WTC11 (cell line): ENCODE measurements at regions not wholly inside any gene's neighbourhood (a gene's known extent, or its start where the extent isn't known, plus 50 kb on each side); places are given as distances from the start of the nearest gene placed in this dataset.

Source experiments
- ATAC-seq: fragments of 200-7000 bp; cut with Tn5 transposase; 2 replicates; pipeline ENCODE4 v1.10.0; 2021; ENCODE audit warnings: mild to moderate bottlenecking, moderate library complexity
- CTCF ChIA-PET: fragments of 300-600 bp; sonication (Branson Sonifier 250); formaldehyde crosslinking; loops from one replicate; lab custom pipeline; 2021; ENCODE audit warnings: antibody characterized with exemption; lab: Charles Lee
- POLR2A ChIA-PET: fragments of 350-600 bp; sonication (Branson Sonifier 250); formaldehyde crosslinking; loops from one replicate; lab custom pipeline; 2021; ENCODE audit warnings: antibody characterized with exemption; lab: Charles Lee
- DNase-seq: peaks from one replicate; pipeline ENCODE4 v3.0.0; 2021; ENCODE audit warnings: low spot score
- H3K27ac Mint-ChIP-seq: 2 replicates; pipeline ENCODE4 v1.8.0; 2021; ENCODE audit warnings: mixed read lengths
- H3K27me3 Mint-ChIP-seq: 2 replicates; pipeline ENCODE4 v1.8.0; 2021; ENCODE audit warnings: low read depth, mild to moderate bottlenecking, moderate library complexity, mixed read lengths
- H3K36me3 Mint-ChIP-seq: 2 replicates; pipeline ENCODE4 v1.8.0; 2021; ENCODE audit warnings: mixed read lengths
- H3K4me1 Mint-ChIP-seq: 2 replicates; pipeline ENCODE4 v1.8.0; 2022; ENCODE audit warnings: mixed read lengths
- H3K4me3 Mint-ChIP-seq: 2 replicates; pipeline ENCODE4 v1.8.0; 2021; ENCODE audit warnings: mild to moderate bottlenecking, moderate library complexity, mixed read lengths
- H3K9me3 Mint-ChIP-seq: 2 replicates; pipeline ENCODE4 v1.8.0; 2021; ENCODE audit warnings: mixed read lengths
- ARID4B ChIP-seq: sonication (generic); formaldehyde crosslinking; IDR thresholded peaks from 2 replicates; pipeline ENCODE4 v1.8.0; 2023; ENCODE audit warnings: missing genetic modification reagents, mild to moderate bottlenecking, borderline replicate concordance
- ATF2 ChIP-seq: sonication (generic); formaldehyde crosslinking; IDR thresholded peaks from 2 replicates; pipeline ENCODE4 v1.8.1; 2022; ENCODE audit warnings: low read depth, missing genetic modification reagents, borderline replicate concordance
- CREM ChIP-seq: sonication (generic); formaldehyde crosslinking; IDR thresholded peaks from 2 replicates; pipeline ENCODE4 v1.8.1; 2022; ENCODE audit warnings: mild to moderate bottlenecking, missing genetic modification reagents, moderate library complexity
- ETV6 ChIP-seq: sonication (generic); formaldehyde crosslinking; IDR thresholded peaks from 2 replicates; pipeline ENCODE4 v1.8.1; 2022; ENCODE audit warnings: mild to moderate bottlenecking, missing genetic modification reagents
- HMGXB4 ChIP-seq: sonication (generic); formaldehyde crosslinking; IDR thresholded peaks from 2 replicates; pipeline ENCODE4 v1.8.1; 2023; ENCODE audit warnings: mild to moderate bottlenecking, moderate library complexity, missing genetic modification reagents
- IRF2 ChIP-seq: sonication (generic); formaldehyde crosslinking; IDR thresholded peaks from 2 replicates; pipeline ENCODE4 v1.8.0; 2022; ENCODE audit warnings: low read depth, missing genetic modification reagents, borderline replicate concordance
- MXD4 ChIP-seq: fragments of 250-450 bp; sonication (Bioruptor Pico); IDR thresholded peaks from 2 replicates; pipeline ENCODE4 v1.8.0; 2021; ENCODE audit warnings: mild to moderate bottlenecking, moderate library complexity, borderline replicate concordance
- NFATC4 ChIP-seq: fragments of 250-450 bp; sonication (Bioruptor Pico); IDR thresholded peaks from 2 replicates; pipeline ENCODE4 v1.9.0; 2021; ENCODE audit warnings: mild to moderate bottlenecking
- SMAD3 ChIP-seq: sonication (generic); formaldehyde crosslinking; IDR thresholded peaks from 2 replicates; pipeline ENCODE4 v1.8.0; 2022; ENCODE audit warnings: missing genetic modification reagents, mild to moderate bottlenecking, borderline replicate concordance
- SMAD4 ChIP-seq: sonication (generic); formaldehyde crosslinking; IDR thresholded peaks from 2 replicates; pipeline ENCODE4 v1.8.0; 2022; ENCODE audit warnings: mild to moderate bottlenecking, missing genetic modification reagents
- ZBTB21 ChIP-seq: sonication (generic); formaldehyde crosslinking; IDR thresholded peaks from 2 replicates; pipeline ENCODE4 v1.8.1; 2023; ENCODE audit warnings: mild to moderate bottlenecking, missing genetic modification reagents, borderline replicate concordance
- ZBTB43 ChIP-seq: sonication (generic); formaldehyde crosslinking; IDR thresholded peaks from 2 replicates; pipeline ENCODE4 v1.8.1; 2023; ENCODE audit warnings: mild to moderate bottlenecking, missing genetic modification reagents
- ZNF232 ChIP-seq: sonication (generic); formaldehyde crosslinking; IDR thresholded peaks from 2 replicates; pipeline ENCODE4 v1.8.0; 2022; ENCODE audit warnings: mild to moderate bottlenecking, missing genetic modification reagents
- ZNF263 ChIP-seq: sonication (generic); formaldehyde crosslinking; IDR thresholded peaks from 2 replicates; pipeline ENCODE4 v1.8.1; 2022; ENCODE audit warnings: low read depth, mild to moderate bottlenecking, moderate library complexity, missing genetic modification reagents
- ZNF317 ChIP-seq: sonication (generic); formaldehyde crosslinking; IDR thresholded peaks from 2 replicates; pipeline ENCODE4 v1.8.1; 2023; ENCODE audit warnings: low read depth, mild to moderate bottlenecking, moderate library complexity, missing genetic modification reagents, borderline replicate concordance
- ZNF425 ChIP-seq: fragments of 250-450 bp; sonication (Bioruptor Pico); conservative IDR thresholded peaks from 2 replicates; pipeline ENCODE4 v1.9.0; 2021; ENCODE audit warnings: mild to moderate bottlenecking
- TF ChIP-seq, protein P1 (sequence below): fragments of 250-450 bp; sonication (Bioruptor Pico); IDR thresholded peaks from 2 replicates; pipeline ENCODE4 v1.9.0; 2021; ENCODE audit warnings: mild to moderate bottlenecking
- TF ChIP-seq, protein P2 (sequence below): sonication (generic); formaldehyde crosslinking; conservative IDR thresholded peaks from 2 replicates; pipeline ENCODE4 v1.8.1; 2022; ENCODE audit warnings: mild to moderate bottlenecking, missing genetic modification reagents
- TF ChIP-seq, protein P3 (sequence below): sonication (generic); formaldehyde crosslinking; IDR thresholded peaks from 2 replicates; pipeline ENCODE4 v1.8.0; 2022; ENCODE audit warnings: mild to moderate bottlenecking, missing genetic modification reagents
- TF ChIP-seq, protein P4 (sequence below): fragments of 250-450 bp; sonication (Bioruptor Pico); IDR thresholded peaks from 2 replicates; pipeline ENCODE4 v1.9.0; 2021; ENCODE audit warnings: mild to moderate bottlenecking

- no peak overlapping the region for H3K4me3 Mint-ChIP-seq
- POLR2A ChIA-PET: no interaction called here
- H3K9me3 Mint-ChIP-seq: no peaks in the 10 kb centered on the region
- no peaks in the 10 kb centered on the region; the same call in 1 of the 2 replicates for H3K27me3 Mint-ChIP-seq
- TF ChIP-seq ETV6 (CRISPR knock-in tag): no peak
- TF ChIP-seq ZBTB21 (CRISPR knock-in tag): no peak
- TF ChIP-seq, protein P1, sequence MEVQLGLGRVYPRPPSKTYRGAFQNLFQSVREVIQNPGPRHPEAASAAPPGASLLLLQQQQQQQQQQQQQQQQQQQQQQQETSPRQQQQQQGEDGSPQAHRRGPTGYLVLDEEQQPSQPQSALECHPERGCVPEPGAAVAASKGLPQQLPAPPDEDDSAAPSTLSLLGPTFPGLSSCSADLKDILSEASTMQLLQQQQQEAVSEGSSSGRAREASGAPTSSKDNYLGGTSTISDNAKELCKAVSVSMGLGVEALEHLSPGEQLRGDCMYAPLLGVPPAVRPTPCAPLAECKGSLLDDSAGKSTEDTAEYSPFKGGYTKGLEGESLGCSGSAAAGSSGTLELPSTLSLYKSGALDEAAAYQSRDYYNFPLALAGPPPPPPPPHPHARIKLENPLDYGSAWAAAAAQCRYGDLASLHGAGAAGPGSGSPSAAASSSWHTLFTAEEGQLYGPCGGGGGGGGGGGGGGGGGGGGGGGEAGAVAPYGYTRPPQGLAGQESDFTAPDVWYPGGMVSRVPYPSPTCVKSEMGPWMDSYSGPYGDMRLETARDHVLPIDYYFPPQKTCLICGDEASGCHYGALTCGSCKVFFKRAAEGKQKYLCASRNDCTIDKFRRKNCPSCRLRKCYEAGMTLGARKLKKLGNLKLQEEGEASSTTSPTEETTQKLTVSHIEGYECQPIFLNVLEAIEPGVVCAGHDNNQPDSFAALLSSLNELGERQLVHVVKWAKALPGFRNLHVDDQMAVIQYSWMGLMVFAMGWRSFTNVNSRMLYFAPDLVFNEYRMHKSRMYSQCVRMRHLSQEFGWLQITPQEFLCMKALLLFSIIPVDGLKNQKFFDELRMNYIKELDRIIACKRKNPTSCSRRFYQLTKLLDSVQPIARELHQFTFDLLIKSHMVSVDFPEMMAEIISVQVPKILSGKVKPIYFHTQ (CRISPR knock-in tag): no peak
- TF ChIP-seq, protein P2, sequence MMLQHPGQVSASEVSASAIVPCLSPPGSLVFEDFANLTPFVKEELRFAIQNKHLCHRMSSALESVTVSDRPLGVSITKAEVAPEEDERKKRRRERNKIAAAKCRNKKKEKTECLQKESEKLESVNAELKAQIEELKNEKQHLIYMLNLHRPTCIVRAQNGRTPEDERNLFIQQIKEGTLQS (CRISPR knock-in tag): no peak
- no peak for TF ChIP-seq ATF2
- no peak for TF ChIP-seq IRF2
- TF ChIP-seq ZBTB43 (CRISPR knock-in tag): no peak
- no peak for TF ChIP-seq NFATC4
- no peak for TF ChIP-seq HMGXB4 (CRISPR knock-in tag)
- TF ChIP-seq, protein P3, sequence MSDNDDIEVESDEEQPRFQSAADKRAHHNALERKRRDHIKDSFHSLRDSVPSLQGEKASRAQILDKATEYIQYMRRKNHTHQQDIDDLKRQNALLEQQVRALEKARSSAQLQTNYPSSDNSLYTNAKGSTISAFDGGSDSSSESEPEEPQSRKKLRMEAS: no peak
- no peak for TF ChIP-seq ZNF232 (CRISPR knock-in tag)
- TF ChIP-seq ARID4B: no peak
- TF ChIP-seq CREM (CRISPR knock-in tag): no peak
- no peak for TF ChIP-seq MXD4
- no peak for TF ChIP-seq ZNF317 (CRISPR knock-in tag)
- no peak for TF ChIP-seq SMAD3 (CRISPR knock-in tag)
- TF ChIP-seq, protein P4, sequence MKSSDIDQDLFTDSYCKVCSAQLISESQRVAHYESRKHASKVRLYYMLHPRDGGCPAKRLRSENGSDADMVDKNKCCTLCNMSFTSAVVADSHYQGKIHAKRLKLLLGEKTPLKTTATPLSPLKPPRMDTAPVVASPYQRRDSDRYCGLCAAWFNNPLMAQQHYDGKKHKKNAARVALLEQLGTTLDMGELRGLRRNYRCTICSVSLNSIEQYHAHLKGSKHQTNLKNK (CRISPR knock-in tag): no peak
- no peak for TF ChIP-seq ZNF425 (CRISPR knock-in tag)
- no peak for TF ChIP-seq ZNF263 (CRISPR knock-in tag)
- TF ChIP-seq SMAD4 (CRISPR knock-in tag): no peak
- no peaks in the 10 kb centered on the region for H3K36me3 Mint-ChIP-seq
- no peak for DNase-seq
- no peaks in the 10 kb centered on the region for H3K4me1 Mint-ChIP-seq
- no peak overlapping the region for H3K27ac Mint-ChIP-seq
- CTCF ChIA-PET: interaction anchor here (0.8 kb wide), 1 partner anchor 17 kb away, joined by 3 read pairs; no protein-coding TSS in a partner anchor
- no peak for ATAC-seq
Observed at GRCh38 chr2:599601-600000, 77.6 kb downstream of the TMEM18 start.
